ENCODE measurements at regions not wholly inside any gene's neighbourhood (a gene's known extent, or its start where the extent isn't known, plus 50 kb on each side); places are given as distances from the start of the nearest gene placed in this dataset.

DNA sequence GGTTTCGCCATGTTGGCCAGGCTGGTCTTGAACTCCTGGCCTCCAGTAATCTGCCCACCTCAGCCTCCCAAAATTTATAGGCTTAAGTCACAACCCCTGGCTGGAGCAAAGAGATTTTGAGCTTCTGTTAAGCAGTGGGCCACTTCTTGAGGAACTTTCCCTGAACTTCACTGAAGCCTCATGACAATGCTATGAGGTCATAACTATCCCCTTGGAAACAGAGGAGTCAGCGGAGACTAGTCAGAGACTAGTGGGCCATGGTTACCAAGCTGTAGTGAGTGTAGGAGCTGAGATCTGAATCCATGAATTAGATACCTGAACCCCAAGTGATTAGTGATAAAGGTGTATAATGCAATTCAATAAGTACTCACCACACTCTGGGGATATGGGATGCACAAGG, 145.1 kb upstream of the MSX1 start:
- TF ChIP-seq, protein P1, sequence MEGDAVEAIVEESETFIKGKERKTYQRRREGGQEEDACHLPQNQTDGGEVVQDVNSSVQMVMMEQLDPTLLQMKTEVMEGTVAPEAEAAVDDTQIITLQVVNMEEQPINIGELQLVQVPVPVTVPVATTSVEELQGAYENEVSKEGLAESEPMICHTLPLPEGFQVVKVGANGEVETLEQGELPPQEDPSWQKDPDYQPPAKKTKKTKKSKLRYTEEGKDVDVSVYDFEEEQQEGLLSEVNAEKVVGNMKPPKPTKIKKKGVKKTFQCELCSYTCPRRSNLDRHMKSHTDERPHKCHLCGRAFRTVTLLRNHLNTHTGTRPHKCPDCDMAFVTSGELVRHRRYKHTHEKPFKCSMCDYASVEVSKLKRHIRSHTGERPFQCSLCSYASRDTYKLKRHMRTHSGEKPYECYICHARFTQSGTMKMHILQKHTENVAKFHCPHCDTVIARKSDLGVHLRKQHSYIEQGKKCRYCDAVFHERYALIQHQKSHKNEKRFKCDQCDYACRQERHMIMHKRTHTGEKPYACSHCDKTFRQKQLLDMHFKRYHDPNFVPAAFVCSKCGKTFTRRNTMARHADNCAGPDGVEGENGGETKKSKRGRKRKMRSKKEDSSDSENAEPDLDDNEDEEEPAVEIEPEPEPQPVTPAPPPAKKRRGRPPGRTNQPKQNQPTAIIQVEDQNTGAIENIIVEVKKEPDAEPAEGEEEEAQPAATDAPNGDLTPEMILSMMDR (IDR thresholded peaks at IDR 0.05), result no peak
- no peak for TF ChIP-seq POLR2AphosphoS5 (IDR thresholded peaks at IDR 0.05; ENCODE audit: insufficient read depth in 1 of 2, low read depth in 1 of 2)

Data from vagina (tissue), 2 donors.